Urinary bladder (tissue), 3 donors: ENCODE measurements at regions not wholly inside any gene's neighbourhood (a gene's known extent, or its start where the extent isn't known, plus 50 kb on each side); places are given as distances from the start of the nearest gene placed in this dataset.

Experiments used
- DNase-seq: peaks from one replicate; pipeline ENCODE4 v3.0.0-alpha.2; 2015; ENCODE audit errors: extremely low spot score
- H3K27ac ChIP-seq: one replicate; pipeline ENCODE4 v1.5.1; 2013; ENCODE audit warnings: low read depth, mild to moderate bottlenecking, moderate library complexity
- H3K36me3 ChIP-seq: one replicate; pipeline ENCODE4 v1.6.1; 2013; ENCODE audit warnings: mild to moderate bottlenecking, moderate library complexity; ENCODE audit not compliant: insufficient read depth
- H3K4me1 ChIP-seq: one replicate; pipeline ENCODE4 v1.6.1; 2013; ENCODE audit warnings: mild to moderate bottlenecking, moderate library complexity; ENCODE audit not compliant: insufficient read depth
- H3K4me3 ChIP-seq: one replicate; pipeline ENCODE4 v1.5.1; 2013; ENCODE audit warnings: low read depth, low read length
- WGBS: extraction: QIAGEN DNeasy Blood & Tissue Kit; methylation state at CpG from one replicate; pipeline ENCODE4 v1.1.7; 2013; 5-methylcytosine and 5-hydroxymethylcytosine counted together
- donor health status: healthy with polysubstance abuse.
- donor health status: healthy.

- no peak overlapping the region for H3K27ac ChIP-seq
- 48% methylated on average over 13 of the region's 13 CpGs for WGBS
Measured at GRCh38 chr10:3418041-3418754, 245.6 kb upstream of the PITRM1 start.

GRCh38 chr10:3417096-3417495 lies 244.5 kb upstream of the PITRM1 start:
- no peak overlapping the region for H3K4me3 ChIP-seq
- no peak for DNase-seq
- no peaks in the 10 kb centered on the region for H3K36me3 ChIP-seq
- no peaks in the 10 kb centered on the region for H3K4me1 ChIP-seq
- 96% methylated on average over 9 of the region's 9 CpGs for WGBS
- no peak overlapping the region for H3K27ac ChIP-seq

More at GRCh38 chr10:3418041-3418754, 245.6 kb upstream of the PITRM1 start:
- Histone ChIP-seq H3K4me1 (no peaks in the 10 kb centered on the region), H3K4me3 (no peak overlapping the region), H3K36me3 (no peaks in the 10 kb centered on the region)
- DNase-seq, result no peak

- no peaks in the 10 kb centered on the region for H3K36me3 ChIP-seq
- H3K4me1 ChIP-seq, result no peaks in the 10 kb centered on the region
- WGBS, result 93% methylated on average over 17 of the region's 17 CpGs
- DNase-seq, result no peak
- H3K4me3 ChIP-seq, result no peak overlapping the region
- H3K27ac ChIP-seq, result no peak overlapping the region
Measured at GRCh38 chr10:3415878-3416605, 243.5 kb upstream of the PITRM1 start.

GRCh38 chr10:3415038-3415736 lies 242.6 kb upstream of the PITRM1 start:
- no peak for DNase-seq
- WGBS, result 90% methylated on average over 21 of the region's 21 CpGs
- Histone ChIP-seq H3K36me3 (no peaks in the 10 kb centered on the region), H3K4me3 (no peak overlapping the region), H3K4me1 (no peaks in the 10 kb centered on the region), H3K27ac (no peak overlapping the region)

GRCh38 chr10:3414667-3415023 lies 242.1 kb upstream of the PITRM1 start:
- H3K4me1 ChIP-seq, result no peaks in the 10 kb centered on the region
- H3K27ac ChIP-seq, result no peak overlapping the region
- H3K36me3 ChIP-seq, result no peaks in the 10 kb centered on the region
- 78% methylated on average over 10 of the region's 10 CpGs for WGBS
- DNase-seq, result no peak
- no peak overlapping the region for H3K4me3 ChIP-seq

- WGBS, result 96% methylated on average over 23 of the region's 23 CpGs
- H3K4me3 ChIP-seq, result no peak overlapping the region
Measured at GRCh38 chr10:3413937-3414666, 241.5 kb upstream of the PITRM1 start.

GRCh38 chr10:3412646-3413045 lies 240.1 kb upstream of the PITRM1 start:
- DNase-seq, result no peak
- 92% methylated on average over 16 of the region's 16 CpGs for WGBS
- no peaks in the 10 kb centered on the region for H3K36me3 ChIP-seq

More at GRCh38 chr10:3413937-3414666, 241.5 kb upstream of the PITRM1 start:
- DNase-seq, result no peak
- Histone ChIP-seq H3K36me3 (no peaks in the 10 kb centered on the region), H3K27ac (no peak overlapping the region), H3K4me1 (no peaks in the 10 kb centered on the region)

GRCh38 chr10:3412071-3412582 lies 239.5 kb upstream of the PITRM1 start:
- WGBS, result 93% methylated on average over 5 of the region's 5 CpGs
- no peak for DNase-seq
- no peaks in the 10 kb centered on the region for H3K36me3 ChIP-seq

More at GRCh38 chr10:3412646-3413045, 240.1 kb upstream of the PITRM1 start:
- no peak overlapping the region for H3K4me3 ChIP-seq
- no peaks in the 10 kb centered on the region for H3K4me1 ChIP-seq
- H3K27ac ChIP-seq, result no peak overlapping the region

GRCh38 chr10:3411044-3411443 lies 238.5 kb upstream of the PITRM1 start:
- no peak overlapping the region for H3K4me3 ChIP-seq
- WGBS, result 75% methylated on average over 3 of the region's 3 CpGs
- H3K4me1 ChIP-seq, result no peaks in the 10 kb centered on the region
- DNase-seq, result no peak
- H3K36me3 ChIP-seq, result no peaks in the 10 kb centered on the region
- H3K27ac ChIP-seq, result no peak overlapping the region

More at GRCh38 chr10:3412071-3412582, 239.5 kb upstream of the PITRM1 start:
- Histone ChIP-seq H3K27ac (no peak overlapping the region), H3K4me3 (no peak overlapping the region), H3K4me1 (no peaks in the 10 kb centered on the region)

GRCh38 chr10:3409928-3410327 lies 237.3 kb upstream of the PITRM1 start:
- WGBS, result 98% methylated on average over 4 of the region's 4 CpGs
- Histone ChIP-seq H3K27ac (no peak overlapping the region), H3K4me3 (no peak overlapping the region), H3K4me1 (no peaks in the 10 kb centered on the region), H3K36me3 (no peaks in the 10 kb centered on the region)
- no peak for DNase-seq

GRCh38 chr10:3408603-3409365 lies 236.2 kb upstream of the PITRM1 start:
- DNase-seq, result no peak
- no peaks in the 10 kb centered on the region for H3K4me1 ChIP-seq
- WGBS, result 83% methylated on average over 6 of the region's 6 CpGs
- no peak overlapping the region for H3K4me3 ChIP-seq
- H3K27ac ChIP-seq, result no peak overlapping the region
- H3K36me3 ChIP-seq, result no peaks in the 10 kb centered on the region

GRCh38 chr10:3407208-3407607 lies 234.6 kb upstream of the PITRM1 start:
- WGBS, result 90% methylated on average over 12 of the region's 12 CpGs

More at GRCh38 chr10:3407208-3407607, 234.6 kb upstream of the PITRM1 start:
- H3K4me1 ChIP-seq, result no peaks in the 10 kb centered on the region
- H3K36me3 ChIP-seq, result no peaks in the 10 kb centered on the region
- H3K27ac ChIP-seq, result no peak overlapping the region
- H3K4me3 ChIP-seq, result no peak overlapping the region
- DNase-seq, result no peak
